ENCODE measurements at regions not wholly inside any gene's neighbourhood (a gene's known extent, or its start where the extent isn't known, plus 50 kb on each side); places are given as distances from the start of the nearest gene placed in this dataset.
"Not testable (repeated sequence)": the region's sequence is repeated elsewhere in the genome, so short reads cannot be mapped to it uniquely, and the experiment has no call there.

DNA sequence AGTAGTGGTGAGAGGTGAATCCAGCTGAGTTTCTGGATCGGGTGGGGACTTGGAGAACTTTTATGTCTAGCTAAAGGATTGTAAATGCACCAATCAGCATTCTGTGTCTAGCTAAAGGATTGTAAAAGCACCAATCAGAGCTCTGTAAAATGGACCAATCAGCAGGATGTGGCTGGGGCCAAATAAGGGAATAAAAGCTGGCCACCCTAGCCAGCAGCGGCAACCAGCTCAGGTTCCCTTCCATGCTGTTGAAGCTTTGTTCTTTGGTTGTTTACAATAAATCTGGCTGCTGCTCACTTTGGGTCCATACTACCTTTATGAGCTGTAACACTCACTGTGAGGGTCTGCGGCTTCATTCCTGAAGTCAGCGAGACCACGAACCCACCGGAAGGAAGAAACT, 141.6 kb upstream of the FGF10 start:
- TF ChIP-seq, protein P1, sequence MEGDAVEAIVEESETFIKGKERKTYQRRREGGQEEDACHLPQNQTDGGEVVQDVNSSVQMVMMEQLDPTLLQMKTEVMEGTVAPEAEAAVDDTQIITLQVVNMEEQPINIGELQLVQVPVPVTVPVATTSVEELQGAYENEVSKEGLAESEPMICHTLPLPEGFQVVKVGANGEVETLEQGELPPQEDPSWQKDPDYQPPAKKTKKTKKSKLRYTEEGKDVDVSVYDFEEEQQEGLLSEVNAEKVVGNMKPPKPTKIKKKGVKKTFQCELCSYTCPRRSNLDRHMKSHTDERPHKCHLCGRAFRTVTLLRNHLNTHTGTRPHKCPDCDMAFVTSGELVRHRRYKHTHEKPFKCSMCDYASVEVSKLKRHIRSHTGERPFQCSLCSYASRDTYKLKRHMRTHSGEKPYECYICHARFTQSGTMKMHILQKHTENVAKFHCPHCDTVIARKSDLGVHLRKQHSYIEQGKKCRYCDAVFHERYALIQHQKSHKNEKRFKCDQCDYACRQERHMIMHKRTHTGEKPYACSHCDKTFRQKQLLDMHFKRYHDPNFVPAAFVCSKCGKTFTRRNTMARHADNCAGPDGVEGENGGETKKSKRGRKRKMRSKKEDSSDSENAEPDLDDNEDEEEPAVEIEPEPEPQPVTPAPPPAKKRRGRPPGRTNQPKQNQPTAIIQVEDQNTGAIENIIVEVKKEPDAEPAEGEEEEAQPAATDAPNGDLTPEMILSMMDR (conservative IDR thresholded peaks at IDR 0.05 in 1 of 2, IDR thresholded peaks at IDR 0.05 in 1 of 2; ENCODE audit: low read depth in 1 of 2, low read length in 2 of 2) = not testable (repeated sequence)
- not testable (repeated sequence) for TF ChIP-seq EZH2 (IDR thresholded peaks at IDR 0.05; ENCODE audit: low read length, missing control alignments)
